GM18870 (cell line): ENCODE measurements at regions not wholly inside any gene's neighbourhood (a gene's known extent, or its start where the extent isn't known, plus 50 kb on each side); places are given as distances from the start of the nearest gene placed in this dataset.
"Not testable (repeated sequence)": the region's sequence is repeated elsewhere in the genome, so short reads cannot be mapped to it uniquely, and the experiment has no call there.

Experiments
- ATAC-seq: cut with Tn5 transposase; IDR thresholded peaks from one replicate; pipeline ENCODE4 v1.9.1; 2021; ENCODE audit warnings: moderate library complexity; ENCODE audit not compliant: unreplicated experiment

- ATAC-seq, result no peak
Measured at GRCh38 chr22:49515475-49515874, 312.2 kb downstream of the BRD1 start.

GRCh38 chr22:49514641-49515040 lies 313.0 kb downstream of the BRD1 start:
- ATAC-seq, result no peak

- ATAC-seq, result no peak
Measured at GRCh38 chr22:49514211-49514610, 313.5 kb downstream of the BRD1 start.

GRCh38 chr22:49513358-49513851 lies 314.3 kb downstream of the BRD1 start:
- no peak for ATAC-seq

GRCh38 chr22:49512487-49513165 lies 315.0 kb downstream of the BRD1 start:
- no peak for ATAC-seq

- ATAC-seq, result not testable (repeated sequence)
Measured at GRCh38 chr22:49511393-49512189, 316.1 kb downstream of the BRD1 start.

GRCh38 chr22:49510718-49511117 lies 317.0 kb downstream of the BRD1 start:
- no peak for ATAC-seq

- no peak for ATAC-seq
Measured at GRCh38 chr22:49509016-49509415, 318.7 kb downstream of the BRD1 start.

GRCh38 chr22:49508561-49508960 lies 319.1 kb downstream of the BRD1 start:
- ATAC-seq, result no peak

- no peak for ATAC-seq
Measured at GRCh38 chr22:49507607-49508292, 319.9 kb downstream of the BRD1 start.

- ATAC-seq, result no peak
Measured at GRCh38 chr22:49506010-49506400, 321.7 kb downstream of the BRD1 start.

GRCh38 chr22:49505337-49506009 lies 322.2 kb downstream of the BRD1 start:
- ATAC-seq, result no peak

GRCh38 chr22:49503896-49504521 lies 323.7 kb downstream of the BRD1 start:
- no peak for ATAC-seq

- no peak for ATAC-seq
Measured at GRCh38 chr22:49503321-49503720, 324.4 kb downstream of the BRD1 start.

- ATAC-seq, result no peak
Measured at GRCh38 chr22:49502126-49502826, 325.4 kb downstream of the BRD1 start.

GRCh38 chr22:49500942-49501395 lies 326.7 kb downstream of the BRD1 start:
- ATAC-seq, result no peak

GRCh38 chr22:49500076-49500460 lies 327.6 kb downstream of the BRD1 start:
- no peak for ATAC-seq

GRCh38 chr22:49499433-49500075 lies 328.1 kb downstream of the BRD1 start:
- no peak for ATAC-seq

GRCh38 chr22:49497266-49497665 lies 330.4 kb downstream of the BRD1 start:
- ATAC-seq, result no peak
